ENCODE measurements at regions not wholly inside any gene's neighbourhood (a gene's known extent, or its start where the extent isn't known, plus 50 kb on each side); places are given as distances from the start of the nearest gene placed in this dataset.

DNA sequence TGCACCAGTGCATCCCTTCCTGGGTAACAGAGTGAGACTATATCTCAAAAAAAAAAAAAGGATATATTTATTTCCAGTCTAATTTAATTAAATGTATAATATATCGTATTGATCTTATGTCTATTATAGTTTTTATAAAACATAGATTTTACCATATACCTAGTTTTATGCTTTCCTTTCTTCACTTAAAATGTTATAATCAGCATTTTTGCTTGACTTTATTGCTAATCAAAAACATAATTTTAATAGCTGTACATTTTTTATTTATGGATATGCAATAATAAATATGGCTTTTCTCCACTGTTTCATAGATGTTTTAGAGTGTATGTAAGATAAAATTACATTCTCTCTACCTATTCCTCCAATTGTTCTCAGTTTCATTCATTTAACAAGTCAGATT lies 958.0 kb downstream of the EPHA4 start:
- in situ Hi-C loops (cut with HindIII; ENCODE audit: low pct_unique_long_range_greater_than_20kb, low sequenced_read_pairs) = no loop called here
- DNase-seq (ENCODE audit: low read depth in 1 of 2, low spot score in 1 of 2) = no peak
- TF ChIP-seq JUND (IDR thresholded peaks at IDR 0.05; ENCODE audit: low read depth) = no peak

DNA sequence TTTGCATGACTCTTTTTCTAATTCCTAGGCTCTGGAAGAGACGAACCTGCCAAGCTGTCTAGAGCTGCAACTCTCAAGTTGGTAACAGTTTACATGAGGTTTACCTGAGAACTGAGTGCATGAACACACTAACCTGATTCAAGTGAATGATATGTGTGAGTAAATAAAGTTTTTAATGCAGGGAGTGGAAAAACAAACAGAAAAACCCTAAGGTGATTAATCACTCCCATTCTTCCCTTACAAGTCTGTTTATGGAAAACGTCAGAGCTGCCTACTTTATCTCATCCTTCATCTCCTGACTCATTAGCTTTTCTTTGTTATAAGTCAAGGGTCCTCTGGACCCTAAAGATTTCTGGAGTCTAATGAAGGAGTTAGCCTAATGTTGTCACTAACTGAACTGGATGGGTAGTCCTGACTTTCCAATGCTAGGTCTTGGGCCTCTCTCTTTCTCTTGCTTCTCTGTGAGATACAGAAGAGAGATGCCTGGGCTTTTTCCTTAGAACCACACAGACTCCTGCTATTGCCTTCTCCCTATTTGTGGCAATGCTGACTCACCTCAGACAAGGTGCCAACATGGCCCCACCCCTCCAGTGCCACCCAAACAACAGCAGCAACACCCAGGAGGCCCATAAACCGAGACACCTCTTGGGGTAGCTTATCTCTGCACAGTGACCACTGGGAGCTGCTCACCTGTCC lies 952.4 kb downstream of the EPHA4 start:
- peak; percentile 5 to 86 for DNase-seq (ENCODE audit: low read depth in 1 of 2, low spot score in 1 of 2)
- peak; percentile 56; the same call in 1 of the 2 replicates for TF ChIP-seq JUND (IDR thresholded peaks at IDR 0.05; ENCODE audit: low read depth)
- in situ Hi-C loops (cut with HindIII; ENCODE audit: low pct_unique_long_range_greater_than_20kb, low sequenced_read_pairs) = no loop called here

DNA sequence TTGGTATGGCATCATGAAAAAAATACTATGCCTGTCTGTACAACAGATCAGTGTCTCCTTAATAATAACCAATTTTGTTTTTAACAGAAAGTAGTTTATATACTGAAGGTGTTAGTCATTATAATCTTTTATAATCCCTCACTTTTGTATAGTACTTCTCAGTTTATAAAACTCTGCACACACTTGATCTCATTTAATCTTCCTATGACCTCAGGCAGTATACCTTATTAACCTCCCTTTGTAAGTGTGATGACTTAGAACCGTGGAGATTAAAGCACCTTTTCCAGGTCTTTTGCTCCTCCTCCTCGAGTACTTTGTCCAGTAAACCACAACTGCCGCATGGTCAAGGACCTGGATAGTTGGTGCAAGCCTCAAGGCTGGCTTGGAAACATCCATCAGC lies 945.5 kb downstream of the EPHA4 start:
- in situ Hi-C loops (cut with HindIII; ENCODE audit: low pct_unique_long_range_greater_than_20kb, low sequenced_read_pairs) = no loop called here
- no peak for TF ChIP-seq JUND (IDR thresholded peaks at IDR 0.05; ENCODE audit: low read depth)
- DNase-seq (ENCODE audit: low read depth in 1 of 2, low spot score in 1 of 2) = no peak

DNA sequence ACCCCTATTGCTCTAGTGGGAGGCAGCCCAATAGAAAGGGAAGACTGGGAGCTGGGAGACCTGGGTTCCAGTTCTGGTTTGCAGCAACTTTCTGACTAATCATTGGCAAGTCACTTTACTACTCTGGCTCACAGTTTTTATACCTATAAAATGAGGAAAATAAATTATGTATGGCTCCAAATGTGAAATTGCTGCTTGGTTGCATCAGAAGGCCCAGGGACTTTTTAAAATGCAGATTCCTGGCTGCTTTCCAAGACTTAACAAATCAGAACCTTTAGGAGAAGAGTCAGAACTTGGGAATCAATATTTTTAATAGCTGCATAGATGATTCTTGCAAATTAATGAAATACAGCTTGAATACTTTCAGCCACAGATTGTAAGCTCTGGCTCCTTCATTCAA lies 943.9 kb downstream of the EPHA4 start:
- in situ Hi-C loops (cut with HindIII; ENCODE audit: low pct_unique_long_range_greater_than_20kb, low sequenced_read_pairs) = no loop called here
- DNase-seq (ENCODE audit: low read depth in 1 of 2, low spot score in 1 of 2) = no peak
- no peak for TF ChIP-seq JUND (IDR thresholded peaks at IDR 0.05; ENCODE audit: low read depth)

DNA sequence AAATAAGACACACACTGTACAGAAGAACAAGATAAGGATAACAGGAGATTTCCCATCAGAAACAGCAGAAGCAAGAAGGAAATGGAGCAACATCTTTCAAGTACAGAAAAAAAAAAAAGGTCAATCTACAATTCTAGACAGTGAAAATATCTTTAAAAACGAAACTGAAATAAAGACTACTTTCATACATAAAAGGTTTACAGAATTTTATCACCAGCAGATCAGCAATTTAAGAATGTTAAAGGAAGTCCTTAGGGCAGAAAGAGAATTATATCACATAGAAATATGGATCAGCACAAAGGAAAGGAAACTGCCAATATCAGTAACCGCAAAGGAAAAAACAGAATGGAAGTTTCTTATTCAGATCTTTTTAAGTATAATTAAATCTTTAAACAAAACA lies 931.0 kb downstream of the EPHA4 start:
- no peak for TF ChIP-seq JUND (IDR thresholded peaks at IDR 0.05; ENCODE audit: low read depth)
- in situ Hi-C loops (cut with HindIII; ENCODE audit: low pct_unique_long_range_greater_than_20kb, low sequenced_read_pairs) = no loop called here
- no peak for DNase-seq (ENCODE audit: low read depth in 1 of 2, low spot score in 1 of 2)

DNA sequence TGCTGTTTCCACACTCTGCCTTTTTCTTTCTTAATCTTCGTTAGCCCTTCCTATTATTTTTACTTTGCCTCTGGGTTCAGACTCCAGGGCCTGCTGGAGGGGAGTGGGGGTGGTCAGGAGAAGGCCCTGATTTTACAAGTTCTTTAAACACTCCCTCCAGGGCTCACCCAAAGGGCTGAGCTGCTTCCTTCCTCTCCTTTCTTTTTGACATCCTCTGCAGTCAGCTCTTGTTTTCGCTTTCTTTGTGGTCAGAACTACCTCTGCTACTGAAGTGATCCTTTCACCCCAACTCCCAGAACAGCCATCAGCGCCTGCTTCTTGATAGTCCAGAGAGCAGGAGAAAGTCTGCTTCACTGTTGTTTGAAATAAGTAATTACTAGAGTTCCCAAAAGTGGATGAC lies 925.7 kb downstream of the EPHA4 start:
- in situ Hi-C loops (cut with HindIII; ENCODE audit: low pct_unique_long_range_greater_than_20kb, low sequenced_read_pairs) = no loop called here
- TF ChIP-seq JUND (IDR thresholded peaks at IDR 0.05; ENCODE audit: low read depth) = no peak
- DNase-seq (ENCODE audit: low read depth in 1 of 2, low spot score in 1 of 2) = no peak

DNA sequence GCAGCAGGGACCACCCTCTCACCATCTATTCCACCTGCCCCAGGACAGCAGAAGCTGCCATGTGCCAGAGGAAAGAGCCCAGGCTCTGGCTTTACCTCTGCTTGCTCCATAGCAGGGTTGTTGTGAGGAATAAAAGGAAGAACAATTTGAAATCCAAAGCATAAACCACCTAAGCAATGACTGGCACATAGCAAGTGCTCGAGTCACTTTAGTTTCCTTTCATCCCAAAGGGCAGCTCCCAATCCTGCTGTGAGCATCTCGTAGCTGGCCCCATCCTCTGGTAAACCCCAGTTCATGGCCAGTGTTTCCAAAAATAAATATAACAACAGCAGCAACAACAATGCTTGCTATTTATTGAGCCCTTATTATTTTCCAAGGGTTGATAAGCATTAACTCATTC lies 923.5 kb downstream of the EPHA4 start:
- no peak for DNase-seq (ENCODE audit: low read depth in 1 of 2, low spot score in 1 of 2)
- TF ChIP-seq JUND (IDR thresholded peaks at IDR 0.05; ENCODE audit: low read depth) = no peak
- in situ Hi-C loops (cut with HindIII; ENCODE audit: low pct_unique_long_range_greater_than_20kb, low sequenced_read_pairs) = no loop called here

DNA sequence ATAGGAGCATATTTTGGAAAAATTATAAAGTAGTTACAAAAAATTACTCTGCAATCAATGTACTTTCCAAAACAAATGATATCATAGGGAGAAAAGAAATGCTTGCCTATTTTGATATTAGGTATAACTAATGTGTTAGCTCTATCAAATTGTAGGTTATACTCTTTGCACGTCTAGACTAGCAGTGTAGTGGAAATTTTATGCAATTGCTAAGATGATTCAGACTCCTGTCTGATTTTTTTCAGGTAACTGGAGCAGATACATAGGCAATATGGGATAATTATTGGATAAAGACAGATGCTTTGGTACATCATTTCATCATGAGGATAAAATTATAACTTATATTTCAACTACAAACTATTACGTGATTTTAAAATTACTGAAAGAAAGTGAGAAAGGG lies 918.3 kb downstream of the EPHA4 start:
- in situ Hi-C loops (cut with HindIII; ENCODE audit: low pct_unique_long_range_greater_than_20kb, low sequenced_read_pairs) = no loop called here
- no peak for TF ChIP-seq JUND (IDR thresholded peaks at IDR 0.05; ENCODE audit: low read depth)
- no peak for DNase-seq (ENCODE audit: low read depth in 1 of 2, low spot score in 1 of 2)

DNA sequence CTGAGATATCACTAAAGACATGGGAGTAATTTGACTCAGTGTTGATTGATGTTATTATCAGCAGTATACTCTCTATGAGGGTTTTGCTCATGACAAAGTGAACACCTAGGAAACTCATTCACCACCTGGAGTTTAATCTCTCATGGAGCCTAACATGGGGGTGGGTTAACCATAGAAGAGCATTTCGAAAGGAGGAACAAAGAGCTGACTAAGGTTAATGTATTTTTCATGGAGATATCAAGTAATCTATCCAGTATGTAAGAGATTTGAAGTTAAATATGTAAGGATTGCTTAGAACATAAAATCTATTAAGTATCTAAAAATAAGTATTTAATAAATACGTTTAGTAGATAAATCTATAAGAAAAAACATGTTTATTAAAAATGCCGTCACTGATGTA lies 917.8 kb downstream of the EPHA4 start:
- in situ Hi-C loops (cut with HindIII; ENCODE audit: low pct_unique_long_range_greater_than_20kb, low sequenced_read_pairs) = no loop called here
- no peak for DNase-seq (ENCODE audit: low read depth in 1 of 2, low spot score in 1 of 2)
- TF ChIP-seq JUND (IDR thresholded peaks at IDR 0.05; ENCODE audit: low read depth) = no peak

DNA sequence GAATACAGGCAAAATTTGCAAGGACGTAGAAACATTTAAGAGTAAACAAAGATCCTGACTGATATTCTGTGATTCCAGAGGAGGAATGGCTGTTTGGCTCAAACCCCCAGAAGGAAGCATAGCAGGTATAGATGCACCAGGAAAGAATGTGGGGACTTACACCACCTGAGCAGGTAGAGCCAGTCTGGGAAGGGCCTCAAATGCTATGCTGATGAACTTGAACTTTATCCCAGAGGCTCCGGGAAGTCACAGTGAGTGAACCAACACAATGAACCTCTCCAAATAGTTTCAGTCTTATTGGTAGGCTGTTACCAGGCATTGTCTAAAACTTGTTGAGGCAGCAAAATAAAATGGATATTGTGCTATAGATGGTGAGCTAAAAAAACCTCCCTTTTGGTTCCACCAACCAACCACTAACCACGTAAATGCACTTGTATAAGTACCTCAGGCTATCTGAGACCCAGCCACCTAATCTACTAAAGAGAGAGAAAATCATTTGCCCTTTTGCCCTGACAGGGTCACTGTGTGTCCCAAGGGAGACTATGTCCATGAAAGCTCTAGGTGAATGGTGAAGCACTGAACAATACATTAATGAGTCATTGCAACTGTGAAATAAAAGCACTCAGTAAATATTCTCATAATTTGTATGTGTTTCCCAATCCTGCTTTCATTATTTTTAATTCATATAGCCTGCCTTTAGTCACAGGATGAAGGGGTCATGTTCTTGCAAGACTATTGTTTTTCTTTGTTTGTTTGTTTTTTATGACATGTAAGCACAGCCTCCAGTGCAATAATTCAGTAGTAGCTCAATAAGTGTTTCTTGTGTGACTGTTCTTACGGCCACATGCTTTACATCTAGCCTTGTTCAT lies 911.6 kb downstream of the EPHA4 start:
- no peak for TF ChIP-seq JUND (IDR thresholded peaks at IDR 0.05; ENCODE audit: low read depth)
- peak in 1 of 2 experiments; percentile 62 for DNase-seq (ENCODE audit: low read depth in 1 of 2, low spot score in 1 of 2)
- in situ Hi-C loops (cut with HindIII; ENCODE audit: low pct_unique_long_range_greater_than_20kb, low sequenced_read_pairs) = no loop called here

DNA sequence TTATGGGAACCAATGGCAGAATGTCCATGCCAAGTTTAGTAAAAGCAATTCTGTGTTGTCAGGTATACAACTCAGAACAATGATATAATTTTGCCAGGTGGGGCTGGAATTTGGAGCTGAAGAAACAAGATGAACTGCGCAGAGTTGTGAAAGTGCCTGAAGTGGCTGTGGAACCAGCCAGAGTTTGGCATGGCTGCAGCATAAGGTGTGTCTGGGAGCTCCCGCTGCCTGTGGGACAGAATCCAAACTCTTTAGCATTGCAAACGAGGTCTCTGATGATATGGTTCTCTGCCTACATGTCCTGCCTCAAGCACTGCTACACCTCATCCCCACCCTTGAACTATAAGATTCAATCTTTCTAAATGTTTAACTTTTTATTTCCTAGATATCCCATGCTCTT lies 909.7 kb downstream of the EPHA4 start:
- in situ Hi-C loops (cut with HindIII; ENCODE audit: low pct_unique_long_range_greater_than_20kb, low sequenced_read_pairs) = no loop called here
- DNase-seq (ENCODE audit: low read depth in 1 of 2, low spot score in 1 of 2) = no peak
- TF ChIP-seq JUND (IDR thresholded peaks at IDR 0.05; ENCODE audit: low read depth) = no peak

DNA sequence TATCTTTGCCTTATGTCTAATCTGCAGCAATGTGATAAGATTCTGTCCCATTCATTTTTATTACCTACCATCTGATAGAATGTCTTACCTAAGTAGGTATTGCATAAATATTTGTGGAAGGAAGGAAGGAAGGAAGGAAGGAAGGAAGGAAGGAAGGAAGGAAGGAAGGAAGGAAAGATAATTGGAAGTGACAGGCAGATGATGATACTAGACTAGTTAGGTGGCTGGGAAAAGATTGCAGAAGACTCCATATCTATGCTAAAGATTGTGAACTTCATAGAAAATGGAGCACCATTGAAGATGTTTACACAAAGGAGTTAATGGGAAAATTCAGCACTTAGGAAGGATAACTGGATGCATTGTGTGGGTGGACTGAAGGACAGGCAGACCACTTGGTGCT lies 909.0 kb downstream of the EPHA4 start:
- in situ Hi-C loops (cut with HindIII; ENCODE audit: low pct_unique_long_range_greater_than_20kb, low sequenced_read_pairs) = no loop called here
- no peak for TF ChIP-seq JUND (IDR thresholded peaks at IDR 0.05; ENCODE audit: low read depth)
- no peak for DNase-seq (ENCODE audit: low read depth in 1 of 2, low spot score in 1 of 2)

Data from T47D (cell line).